HCT116 (cell line): ENCODE measurements at regions not wholly inside any gene's neighbourhood (a gene's known extent, or its start where the extent isn't known, plus 50 kb on each side); places are given as distances from the start of the nearest gene placed in this dataset.

Experiments used
- ATAC-seq: fragments of 200-7000 bp; cut with Tn5 transposase; 2 replicates; pipeline ENCODE4 v1.9.1; 2020; ENCODE audit warnings: mild to moderate bottlenecking, moderate library complexity
- BruUV-seq: library from RNA; stranded (reverse); fragments of 400-500 nt; replicated peaks from 2 replicates; lab custom pipeline; 2021; lab: Mats Ljungman, UMichigan
- CTCF ChIA-PET: fragments of 300-600 bp; sonication (Branson Sonifier 250); formaldehyde crosslinking; loops from one replicate; lab custom pipeline; 2021; ENCODE audit warnings: antibody characterized with exemption; lab: Charles Lee
- POLR2A ChIA-PET: fragments of 300-600, 350-600 bp; sonication (Branson Sonifier 250); formaldehyde crosslinking; loops from one replicate; lab custom pipeline; 2021; ENCODE audit warnings: antibody characterized with exemption; lab: Charles Lee
- RAD21 ChIA-PET, 2 experiments: fragments of 300-600 bp; sonication (Branson Sonifier 250); formaldehyde crosslinking; loops; one replicate each; lab custom pipeline; 2023; ENCODE audit warnings: low total read pairs in 2 of 2; ENCODE audit not compliant: uncharacterized antibody in 2 of 2, unreplicated experiment in 2 of 2, low non-redundant PET in 1 of 2; lab: Charles Lee
- DNase-seq: peaks from one replicate; pipeline ENCODE4 v3.0.0-alpha.2; 2010; ENCODE audit warnings: low read depth, low spot score
- H2AFZ ChIP-seq: fragments of 200-600 bp; shearing (Covaris generic), sonication (generic); 2 replicates; pipeline ENCODE4 v1.6.1; 2017; ENCODE audit warnings: low read depth, mixed run types, mixed read lengths, antibody characterized with exemption, low read length; ENCODE audit not compliant: poor library complexity, severe bottlenecking
- H3K27ac ChIP-seq: 2 replicates; pipeline ENCODE4 v1.5.1; 2012; ENCODE audit warnings: low read depth, low read length
- H3K27me3 ChIP-seq: fragments of 200-600 bp; sonication (generic); 2 replicates; pipeline ENCODE4 v1.6.1; 2016; ENCODE audit warnings: mixed run types, low read length, mixed read lengths; ENCODE audit not compliant: insufficient read depth
- H3K36me3 ChIP-seq, 2 experiments: fragments of 200-500 bp in 1 of 2; fragments of 200-600 bp in 1 of 2; sonication (Bioruptor generic) in 1 of 2; sonication (generic) in 1 of 2; 2 replicates each; pipeline versions ENCODE4 v1.5.1 to v1.6.1; 2014 to 2016; ENCODE audit warnings: low read length in 2 of 2, inconsistent platforms in 1 of 2, mixed read lengths in 1 of 2, mixed run types in 1 of 2; ENCODE audit not compliant: insufficient read depth in 2 of 2, control insufficient read depth in 1 of 2
- H3K4me1 ChIP-seq, 2 experiments: fragments of 200-600 bp in 1 of 2; sonication (generic) in 1 of 2; 2 replicates each; pipeline versions ENCODE4 v1.5.1 to v1.6.1; 2012 to 2017; ENCODE audit warnings: low read length in 2 of 2, inconsistent platforms in 1 of 2, mild to moderate bottlenecking in 1 of 2, mixed read lengths in 1 of 2, mixed run types in 1 of 2, moderate library complexity in 1 of 2; ENCODE audit not compliant: insufficient read depth in 2 of 2, control insufficient read depth in 1 of 2
- H3K4me2 ChIP-seq: fragments of 200-600 bp; sonication (generic); 2 replicates; pipeline ENCODE4 v1.6.1; 2017; ENCODE audit warnings: mixed run types, low read length, mixed read lengths
- H3K4me3 ChIP-seq, 2 experiments: fragments of 200-600 bp in 1 of 2; sonication (generic) in 1 of 2; replicated peaks in 1 of 2; 2 replicates each; pipeline ENCODE4 v1.5.1; 2011 to 2016; ENCODE audit warnings: low read length in 2 of 2, control low read depth in 1 of 2, low read depth in 1 of 2, mild to moderate bottlenecking in 1 of 2, mixed read lengths in 1 of 2, mixed run types in 1 of 2
- H3K79me2 ChIP-seq: fragments of 200-600 bp; sonication (generic); 2 replicates; pipeline ENCODE4 v1.6.1; 2017; ENCODE audit warnings: mild to moderate bottlenecking, mixed run types, low read length, moderate library complexity, mixed read lengths; ENCODE audit not compliant: insufficient read depth
- H3K9ac ChIP-seq: fragments of 200-600 bp; sonication (generic); 2 replicates; pipeline ENCODE4 v1.6.1; 2016; ENCODE audit warnings: low read length, mixed read lengths
- H3K9me2 ChIP-seq: fragments of 200-600 bp; sonication (generic), shearing (Covaris generic); 2 replicates; pipeline ENCODE4 v1.6.1; 2017; ENCODE audit warnings: mixed run types, mild to moderate bottlenecking, moderate library complexity; ENCODE audit not compliant: insufficient read depth
- H3K9me3 ChIP-seq, 2 experiments: fragments of 200-500 bp in 1 of 2; fragments of 200-600 bp in 1 of 2; sonication (Bioruptor generic) in 1 of 2; sonication (generic) in 1 of 2; 2 replicates each; pipeline ENCODE4 v1.6.1; 2014 to 2017; ENCODE audit warnings: low read length in 2 of 2, mixed read lengths in 2 of 2, inconsistent platforms in 1 of 2, low read depth in 1 of 2, mild to moderate bottlenecking in 1 of 2, mixed run types in 1 of 2, moderate library complexity in 1 of 2; ENCODE audit not compliant: control insufficient read depth in 1 of 2, insufficient read depth in 1 of 2
- H4K20me1 ChIP-seq: fragments of 200-600 bp; sonication (generic), shearing (Covaris generic); 2 replicates; pipeline ENCODE4 v1.6.1; 2017; ENCODE audit warnings: mixed run types, mild to moderate bottlenecking, moderate library complexity; ENCODE audit not compliant: insufficient read depth
- ATF3 ChIP-seq: IDR thresholded peaks from 2 replicates; pipeline ENCODE4 v1.6.1; 2012
- CBX3 ChIP-seq: IDR thresholded peaks from 2 replicates; pipeline ENCODE4 v1.6.1; 2012; ENCODE audit warnings: low read depth
- ELF1 ChIP-seq: IDR thresholded peaks from 2 replicates; pipeline ENCODE4 v1.6.1; 2012; ENCODE audit warnings: low read depth, borderline replicate concordance
- EZH2 ChIP-seq: fragments of 200-600 bp; sonication (generic); IDR thresholded peaks from 2 replicates; pipeline ENCODE4 v1.6.1; 2017; ENCODE audit warnings: antibody characterized with exemption, mixed run types
- JUND ChIP-seq: IDR thresholded peaks from 2 replicates; pipeline ENCODE4 v1.6.1; 2012
- MAX ChIP-seq: IDR thresholded peaks from 2 replicates; pipeline ENCODE4 v1.6.1; 2012
- POLR2A ChIP-seq: IDR thresholded peaks from 2 replicates; pipeline ENCODE4 v1.7.0; 2011; ENCODE audit warnings: borderline replicate concordance; ENCODE audit not compliant: insufficient read depth, insufficient read length; ENCODE audit errors: extremely low read depth
- REST ChIP-seq: IDR thresholded peaks from 2 replicates; pipeline ENCODE4 v1.6.1; 2012; ENCODE audit warnings: low read depth
- TCF7L2 ChIP-seq: IDR thresholded peaks from 2 replicates; pipeline ENCODE4 v1.7.0; 2011; ENCODE audit warnings: borderline replicate concordance, inconsistent platforms; ENCODE audit not compliant: insufficient read depth, insufficient read length; ENCODE audit errors: extremely low read depth
- YY1 ChIP-seq: IDR thresholded peaks from 2 replicates; pipeline ENCODE4 v1.6.1; 2011; ENCODE audit warnings: low read length, low read depth, moderate library complexity, mild to moderate bottlenecking; ENCODE audit not compliant: insufficient replicate concordance; ENCODE audit errors: extremely low read depth
- ZBTB33 ChIP-seq: IDR thresholded peaks from 2 replicates; pipeline ENCODE4 v1.6.1; 2011; ENCODE audit warnings: mild to moderate bottlenecking, low read length, moderate library complexity; ENCODE audit not compliant: insufficient replicate concordance; ENCODE audit errors: extremely low read depth
- ZFX ChIP-seq: fragments of 450-650 bp; IDR thresholded peaks from 2 replicates; pipeline ENCODE4 v1.6.1; 2017
- intact Hi-C: fragments of 100-400 bp; cut with micrococcal nuclease; formaldehyde crosslinking; loops from 2 replicates; pipeline ENCODE4 v1.10.0; 2022

GRCh38 chr15:77798151-77798835, 165.6 kb upstream of the LINGO1 start:
- Histone ChIP-seq H3K79me2 (no peaks in the 10 kb centered on the region), H3K27ac (no peak overlapping the region), H3K4me2 (no peak overlapping the region), H2AFZ (no peak overlapping the region), H3K27me3 (no peaks in the 10 kb centered on the region), H3K9me3 (no peaks in the 10 kb centered on the region), H3K4me1 (no peaks in the 10 kb centered on the region), H3K9me2 (no peaks in the 10 kb centered on the region), H3K9ac (no peak overlapping the region), H3K36me3 (no peaks in the 10 kb centered on the region), H4K20me1 (no peaks in the 10 kb centered on the region), H3K4me3 (no peak overlapping the region)
- RAD21 ChIA-PET = no interaction called here
- ATAC-seq (no peak), DNase-seq (no peak)
- CTCF ChIA-PET = interaction anchor here (1.6 kb wide), 1 partner anchor 13 kb away, joined by 4 read pairs; no protein-coding TSS in a partner anchor
- BruUV-seq = no TSS peak
- no peak for TF ChIP-seq ZFX
- no peak for TF ChIP-seq REST
- TF ChIP-seq CBX3 = no peak
- TF ChIP-seq ZBTB33 = no peak
- TF ChIP-seq JUND = no peak
- no peak for TF ChIP-seq EZH2
- TF ChIP-seq YY1 = no peak
- TF ChIP-seq POLR2A = no peak
- no peak for TF ChIP-seq MAX
- TF ChIP-seq ATF3 = no peak
- no peak for TF ChIP-seq TCF7L2
- TF ChIP-seq ELF1 = no peak
- intact Hi-C loops = no loop called here
- POLR2A ChIA-PET = no interaction called here
